Suprapubic skin (tissue), 4 donors: ENCODE measurements at regions not wholly inside any gene's neighbourhood (a gene's known extent, or its start where the extent isn't known, plus 50 kb on each side); places are given as distances from the start of the nearest gene placed in this dataset.
"Not testable (repeated sequence)": the region's sequence is repeated elsewhere in the genome, so short reads cannot be mapped to it uniquely, and the experiment has no call there.

Experiments used
- CTCF ChIP-seq, 2 donors: fragments of 200-600 bp in 1 of 2; fragments of 450-650 bp in 1 of 2; sonication (generic) in 1 of 2; IDR thresholded peaks; one replicate each; pipeline ENCODE4 v1.5.1; 2016 to 2019; ENCODE audit warnings: antibody characterized with exemption in 2 of 2, mild to moderate bottlenecking in 1 of 2, moderate library complexity in 1 of 2
- EP300 ChIP-seq: sonication (generic); formaldehyde crosslinking; IDR thresholded peaks from one replicate; pipeline ENCODE4 v1.6.1; 2017; ENCODE audit warnings: antibody characterized with exemption
- POLR2A ChIP-seq, 2 donors: fragments of 450-650 bp; IDR thresholded peaks; one replicate each; pipeline ENCODE4 v1.6.1; 2017; ENCODE audit warnings: antibody characterized with exemption in 2 of 2, mild to moderate bottlenecking in 2 of 2, moderate library complexity in 2 of 2
- POLR2AphosphoS5 ChIP-seq, 3 donors: sonication (generic); formaldehyde crosslinking; IDR thresholded peaks; one replicate each; pipeline ENCODE4 v1.6.1; 2017; ENCODE audit warnings: antibody characterized with exemption in 3 of 3

- TF ChIP-seq POLR2A (IDR thresholded peaks at IDR 0.05); CTCF (IDR thresholded peaks at IDR 0.05); EP300; POLR2AphosphoS5 (IDR thresholded peaks at IDR 0.05): not testable (repeated sequence)
Observed at GRCh38 chr19:28351321-28351720, 861.6 kb downstream of the UQCRFS1 start.
